ENCODE measurements at regions not wholly inside any gene's neighbourhood (a gene's known extent, or its start where the extent isn't known, plus 50 kb on each side); places are given as distances from the start of the nearest gene placed in this dataset.

DNA sequence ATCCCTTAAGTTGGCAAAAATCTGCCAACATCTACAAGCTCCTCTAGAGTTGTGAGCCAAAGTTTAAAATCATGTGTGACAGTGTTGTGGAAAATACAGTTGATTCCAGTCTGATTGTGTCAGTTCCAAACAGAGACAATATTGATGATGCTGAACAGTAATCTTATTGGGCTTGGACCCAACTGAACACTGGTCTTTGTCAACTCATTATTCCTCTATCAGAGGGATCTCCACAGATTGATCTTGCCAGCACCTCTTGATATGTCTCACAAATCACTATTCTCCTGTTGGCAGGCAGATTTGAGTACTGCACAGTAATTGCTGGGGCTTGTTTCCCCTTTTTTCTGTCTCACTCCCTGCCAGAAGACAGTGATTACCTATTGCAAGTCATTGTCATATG lies 326.6 kb upstream of the DPH6 start:
- no peak for DNase-seq

DNA sequence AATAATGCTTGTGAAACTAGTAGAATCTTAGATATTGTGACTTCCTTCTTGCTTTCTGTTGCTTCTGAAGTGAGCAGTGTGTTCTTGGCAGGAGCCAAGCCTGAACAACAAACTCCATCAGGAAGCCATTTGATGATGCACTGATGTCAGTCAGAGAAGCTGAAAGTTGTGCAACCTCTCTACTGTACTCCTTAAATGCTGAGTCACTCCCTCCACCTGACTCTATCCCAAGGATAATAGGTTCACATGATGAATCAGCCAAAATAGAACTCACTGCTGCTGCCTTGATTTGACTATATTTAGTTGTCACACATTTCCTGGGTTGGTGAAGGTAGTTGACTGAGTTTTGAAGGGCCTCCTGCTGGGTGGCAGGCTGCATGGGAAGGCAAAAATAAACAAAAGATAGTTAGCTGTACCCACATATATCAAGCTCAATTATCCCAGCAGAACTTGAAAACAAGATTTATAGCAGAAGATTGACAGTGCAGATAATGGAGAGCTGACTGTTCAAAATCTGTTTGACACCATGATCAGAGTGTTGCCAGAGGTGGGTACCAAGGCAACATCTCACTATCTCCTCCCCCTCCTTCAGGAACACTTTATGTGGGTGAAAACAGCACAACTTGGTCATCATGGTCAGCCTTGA lies 328.4 kb upstream of the DPH6 start:
- no peak for DNase-seq

DNA sequence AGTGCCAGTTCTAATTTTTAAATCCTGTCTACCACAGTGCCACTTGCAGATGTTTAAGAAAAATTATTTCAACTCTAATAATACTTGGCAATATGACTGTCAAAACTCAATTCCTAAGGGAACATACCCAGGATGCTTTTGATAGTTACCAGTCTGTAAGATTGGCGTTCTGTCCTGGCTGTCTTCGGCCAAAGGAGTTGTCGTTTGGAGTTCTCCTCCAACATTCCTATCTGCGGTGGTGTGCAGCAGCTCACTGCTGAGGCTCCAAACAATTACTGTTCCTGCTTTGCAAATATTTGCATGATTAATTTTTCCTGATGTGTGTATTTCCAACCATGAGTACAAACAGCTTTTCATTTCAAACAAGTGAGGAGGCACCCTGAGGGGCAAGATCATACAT lies 330.8 kb upstream of the DPH6 start:
- DNase-seq: no peak

- no peak for DNase-seq
Measured at GRCh38 chr15:35880896-35881295, 334.9 kb upstream of the DPH6 start.

DNA sequence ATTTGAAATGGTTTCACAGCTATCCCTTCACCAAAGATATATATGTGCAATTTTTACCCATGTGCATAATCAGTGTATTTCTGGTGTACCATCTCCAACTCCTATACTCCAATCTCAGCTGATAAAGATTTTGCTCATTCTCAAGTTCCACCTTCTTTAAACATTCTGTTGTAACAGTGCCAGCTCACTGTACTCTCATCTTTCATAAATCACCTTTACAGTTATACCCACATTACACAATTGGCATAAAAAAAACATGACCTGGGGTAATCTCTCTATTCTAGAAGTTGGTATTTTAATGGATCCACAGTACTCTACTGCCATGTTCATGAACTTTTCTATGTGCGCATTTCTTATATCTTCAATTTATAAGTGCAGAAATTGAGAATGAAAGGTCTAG lies 339.9 kb upstream of the DPH6 start:
- no peak for DNase-seq

DNA sequence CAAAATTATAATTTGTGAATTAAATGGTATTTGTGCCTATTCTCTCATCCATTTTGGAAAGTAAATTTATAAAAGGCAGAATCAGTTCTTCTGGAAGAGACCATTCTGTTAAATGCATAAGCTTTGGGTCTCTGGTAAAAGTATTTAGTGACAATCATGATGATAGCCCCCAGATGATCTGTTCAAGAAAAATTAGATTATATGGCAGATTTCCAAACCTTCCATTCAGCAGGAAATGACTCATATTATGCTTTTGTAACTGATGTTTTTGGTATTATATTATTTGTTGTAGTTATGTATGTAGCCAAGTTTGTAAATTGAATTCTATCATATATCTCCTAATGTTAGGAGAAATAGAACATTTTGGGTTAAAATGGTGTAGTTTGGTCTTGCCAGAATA lies 340.8 kb upstream of the DPH6 start:
- DNase-seq: no peak

- DNase-seq: no peak
Measured at GRCh38 chr15:35888815-35889214, 342.9 kb upstream of the DPH6 start.

DNA sequence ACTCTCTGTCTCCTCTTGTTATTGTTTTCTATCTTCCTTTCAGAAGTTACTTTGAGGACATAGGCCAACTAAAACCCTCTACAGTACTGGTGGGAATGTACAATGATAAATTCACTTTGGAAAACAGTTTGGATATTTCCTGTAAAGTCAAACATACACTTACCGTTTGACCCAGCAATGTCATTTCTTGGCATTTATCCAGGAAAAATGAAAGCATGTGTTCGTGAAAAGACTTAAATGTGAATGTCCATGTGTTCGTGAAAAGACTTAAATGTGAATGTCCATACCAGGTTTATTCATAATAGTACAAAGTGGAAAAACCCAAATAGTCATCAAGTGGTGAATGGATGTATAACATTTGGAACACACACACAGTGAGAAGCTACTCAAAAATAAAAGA lies 361.5 kb upstream of the DPH6 start:
- no peak for DNase-seq

DNA sequence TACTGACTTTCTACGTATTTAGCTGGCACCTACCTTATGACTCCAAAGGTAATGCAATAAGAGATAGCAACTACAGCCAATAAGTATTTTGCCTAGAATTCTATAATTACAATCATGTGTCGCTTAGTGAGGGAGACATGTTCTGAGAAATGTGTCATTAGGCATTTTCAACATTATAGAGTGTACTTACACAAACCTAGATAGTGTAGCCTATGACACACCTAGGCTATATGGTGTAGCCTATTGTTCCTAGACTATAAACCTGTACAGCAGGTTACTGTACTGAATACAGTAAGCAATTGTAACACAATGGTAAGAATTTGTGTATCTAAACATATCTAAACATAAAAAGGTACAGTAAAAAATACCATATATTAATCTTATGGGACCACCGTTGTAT lies 363.4 kb upstream of the DPH6 start:
- DNase-seq: no peak

DNA sequence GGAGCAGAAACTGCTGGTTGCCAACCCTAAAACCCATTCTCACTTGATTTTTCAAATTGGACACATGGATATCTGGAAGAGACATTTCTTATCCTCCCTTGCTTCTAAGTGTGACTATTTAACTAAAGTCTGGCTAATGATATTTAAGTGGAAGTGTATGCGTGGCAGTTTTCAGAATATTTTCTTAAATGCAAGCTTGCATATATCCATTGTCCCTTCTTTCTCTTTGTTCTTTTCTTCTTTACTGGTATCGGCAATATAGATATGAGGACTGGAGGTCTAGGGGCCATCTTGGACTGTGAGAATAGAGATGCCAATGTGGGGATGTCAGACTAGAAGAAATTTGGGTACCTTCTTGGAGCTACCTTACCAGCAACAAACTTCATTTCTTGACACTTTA lies 364.3 kb upstream of the DPH6 start:
- DNase-seq: no peak

DNA sequence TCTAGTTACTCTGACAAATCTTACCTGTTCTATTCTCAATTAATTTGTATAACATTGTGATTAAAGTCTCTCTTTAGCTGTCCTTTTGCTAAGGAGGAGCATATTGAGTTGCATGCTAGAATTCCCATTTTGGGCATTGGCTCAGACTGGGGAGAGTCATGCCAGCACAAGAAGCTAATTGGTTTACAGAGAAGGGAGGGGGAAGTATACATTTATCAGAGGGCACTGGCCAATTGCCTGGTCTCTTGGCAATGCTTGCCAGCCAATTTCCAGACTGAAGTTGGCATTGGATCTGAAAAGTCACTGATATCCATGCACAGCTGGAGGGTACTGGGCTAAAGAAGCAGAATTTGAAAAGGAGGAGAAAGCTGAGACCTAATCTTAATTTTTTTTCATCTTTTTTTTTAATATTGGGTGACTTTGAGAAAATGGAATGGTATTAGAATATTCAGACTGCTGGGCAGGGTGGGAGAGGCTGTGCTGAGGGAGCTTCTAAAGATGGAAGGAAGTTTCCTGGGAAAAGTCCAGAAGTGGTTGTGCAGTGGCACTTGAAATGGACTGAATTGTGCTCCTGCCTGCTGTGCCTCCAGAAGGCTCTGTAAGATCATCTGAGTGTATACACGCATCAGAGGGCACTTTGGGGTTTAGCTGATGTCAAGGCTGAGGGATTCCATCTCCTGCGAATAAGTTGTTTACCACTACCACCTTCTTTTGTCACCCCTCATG lies 365.2 kb upstream of the DPH6 start:
- DNase-seq: no peak

GRCh38 chr15:35912196-35912595 lies 366.2 kb upstream of the DPH6 start:
- DNase-seq: no peak

DNA sequence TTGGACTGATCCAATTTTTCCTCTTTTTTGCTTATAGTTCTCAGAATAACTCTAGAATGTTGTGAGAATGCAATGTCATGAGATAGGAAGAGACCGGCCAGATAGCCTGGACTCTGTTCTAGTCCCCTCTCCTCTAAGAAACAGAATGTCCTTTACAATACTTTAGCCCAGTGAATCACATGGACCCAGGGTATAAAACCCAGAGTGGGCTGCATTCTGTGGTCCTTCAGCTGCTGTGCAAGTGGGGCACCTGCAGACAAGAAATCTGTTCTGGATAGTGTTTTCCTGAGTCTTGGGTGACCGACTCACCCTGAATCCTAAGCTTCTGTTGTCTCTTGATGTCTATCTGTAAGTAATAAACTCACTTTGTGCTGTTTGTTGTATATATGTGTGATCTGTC lies 368.6 kb upstream of the DPH6 start:
- no peak for DNase-seq

- no peak for DNase-seq
Measured at GRCh38 chr15:35921046-35921445, 375.1 kb upstream of the DPH6 start.

DNA sequence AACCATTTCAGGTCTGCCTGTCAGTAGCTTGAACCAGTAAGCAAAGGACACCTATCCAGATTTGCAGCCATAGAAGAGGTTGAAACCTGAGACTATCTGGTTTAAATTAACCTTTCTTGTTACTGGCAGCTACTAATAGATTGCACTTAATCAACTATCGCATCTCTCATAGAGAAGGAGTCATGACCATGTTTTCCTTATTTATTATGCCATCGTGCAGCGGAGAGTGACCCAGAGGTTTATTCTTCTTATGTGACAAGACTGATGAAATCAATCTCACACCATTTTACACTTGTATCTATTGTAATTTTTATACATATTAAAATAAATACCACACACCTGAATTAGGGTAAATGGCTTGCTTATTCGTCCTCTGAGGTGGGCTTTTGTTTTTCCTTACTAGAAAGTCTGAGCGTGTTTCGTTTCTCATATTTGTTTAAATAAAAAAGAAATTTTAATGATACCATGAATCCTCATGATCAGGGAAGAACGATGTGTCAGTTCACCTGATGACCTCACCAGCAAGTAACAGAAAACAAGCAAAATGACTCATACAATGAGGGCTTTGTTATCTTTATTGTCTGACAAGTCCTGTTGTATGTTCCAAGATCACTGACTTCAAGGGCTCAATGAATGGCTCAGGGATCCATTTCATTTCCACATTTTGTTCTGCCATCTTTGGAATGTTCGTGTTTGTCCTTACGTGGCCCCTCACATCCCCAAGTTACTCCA lies 379.5 kb upstream of the DPH6 start:
- DNase-seq: no peak

DNA sequence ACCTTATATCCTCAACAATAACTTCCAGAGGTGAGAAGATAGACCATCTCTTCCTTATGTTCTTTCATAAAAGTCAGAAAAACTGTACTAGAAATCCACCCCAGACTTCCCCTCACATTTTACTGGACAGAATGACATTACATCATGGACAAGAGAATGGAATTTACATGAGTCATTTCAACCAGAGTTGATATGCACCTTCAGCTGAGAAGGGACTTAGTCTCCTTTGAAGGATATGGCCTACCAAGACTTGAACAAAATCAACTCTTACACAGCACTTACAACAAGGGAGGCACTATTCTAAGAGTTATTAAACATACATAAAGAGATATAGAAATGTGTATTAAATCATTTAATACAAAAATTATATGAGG lies 380.0 kb upstream of the DPH6 start:
- DNase-seq: no peak

DNA sequence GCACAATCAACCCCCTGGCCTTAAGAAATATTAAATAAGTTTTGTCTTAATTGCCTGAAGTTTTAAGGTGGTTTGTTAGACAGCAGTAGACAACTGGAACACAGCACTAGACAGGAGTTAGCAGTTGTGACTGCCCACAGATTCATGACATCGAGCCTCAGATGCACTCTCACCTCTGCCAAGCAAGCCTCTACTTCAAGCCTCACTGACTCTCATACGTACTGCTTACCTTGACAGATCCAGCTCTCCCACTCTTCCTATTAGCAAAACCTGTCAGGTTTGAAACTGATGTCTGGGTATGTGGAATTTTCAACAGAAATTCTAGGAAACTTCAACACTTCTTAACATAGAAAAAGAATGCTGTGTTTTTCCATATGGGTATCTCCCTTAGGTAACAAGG lies 382.9 kb upstream of the DPH6 start:
- DNase-seq: no peak

DNA sequence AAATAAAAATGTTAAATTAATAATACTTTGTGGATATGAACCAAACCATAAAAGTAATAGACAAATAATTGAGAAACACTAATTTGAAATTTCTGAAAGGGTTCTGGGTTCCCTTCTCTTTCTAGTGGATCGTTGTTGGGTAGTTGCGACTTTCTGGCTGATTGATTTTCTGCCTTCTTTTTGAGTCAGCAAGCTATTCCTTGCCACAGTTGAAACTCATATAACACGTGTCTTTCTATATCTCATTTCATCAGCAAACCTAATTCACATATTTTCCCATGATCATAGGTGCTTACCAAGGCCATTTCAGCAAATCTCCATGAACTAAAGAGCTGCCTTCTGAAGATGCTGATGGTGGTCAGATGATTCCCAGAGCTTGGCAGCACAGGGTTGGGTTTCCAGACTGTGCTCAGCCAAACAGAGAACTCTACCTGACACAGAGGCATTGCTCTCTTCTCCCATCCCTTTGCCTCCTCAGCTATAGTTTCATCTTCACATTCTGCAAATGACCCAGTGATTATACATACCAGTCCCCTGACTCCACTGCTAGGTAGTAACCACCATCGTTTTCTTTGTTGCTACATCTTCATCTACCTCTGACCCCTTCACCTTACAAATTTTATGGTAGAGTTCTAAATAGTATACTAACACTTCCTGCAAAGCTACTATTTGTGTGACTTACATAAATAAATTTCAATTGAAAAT lies 383.9 kb upstream of the DPH6 start:
- no peak for DNase-seq

- no peak for DNase-seq
Measured at GRCh38 chr15:35931799-35932341, 385.9 kb upstream of the DPH6 start.

DNA sequence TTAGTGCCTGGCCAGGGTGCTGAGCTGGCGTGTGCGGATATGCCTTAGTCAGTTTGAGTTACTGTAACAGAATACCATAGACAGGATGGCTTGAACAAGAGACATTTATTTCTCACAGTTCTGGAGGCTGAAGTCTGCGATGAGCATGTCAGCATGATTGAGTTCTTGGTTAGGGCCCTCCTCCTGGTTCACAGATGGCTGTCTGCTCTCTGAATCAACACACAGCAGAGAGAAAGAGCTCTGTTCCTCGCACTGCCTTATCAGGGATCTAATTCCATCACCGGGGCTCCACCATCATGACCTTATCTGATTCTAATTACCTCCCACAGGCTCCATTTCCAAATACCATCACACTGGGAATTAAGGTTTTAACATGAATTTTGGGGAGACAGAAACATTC lies 386.6 kb upstream of the DPH6 start:
- no peak for DNase-seq

- no peak for DNase-seq
Measured at GRCh38 chr15:35933531-35933930, 387.6 kb upstream of the DPH6 start.

GRCh38 chr15:35934383-35935049 lies 388.6 kb upstream of the DPH6 start:
- no peak for DNase-seq

GRCh38 chr15:35936284-35936683 lies 390.3 kb upstream of the DPH6 start:
- DNase-seq: no peak
